ENCODE measurements at regions not wholly inside any gene's neighbourhood (a gene's known extent, or its start where the extent isn't known, plus 50 kb on each side); places are given as distances from the start of the nearest gene placed in this dataset.
"Not testable (repeated sequence)": the region's sequence is repeated elsewhere in the genome, so short reads cannot be mapped to it uniquely, and the experiment has no call there.

GRCh38 chr6:68025764-68026163, 609.3 kb upstream of the ADGRB3 start:
- no peak overlapping the region for H3K4me3 ChIP-seq (ENCODE audit: low read depth, low read length)
- no peak for DNase-seq (ENCODE audit: low read depth)
- TF ChIP-seq CTCF (IDR thresholded peaks at IDR 0.05; ENCODE audit: control insufficient read depth, extremely low read depth, insufficient read depth): no peak

- DNase-seq (ENCODE audit: low read depth): no peak
- no peak overlapping the region for H3K4me3 ChIP-seq (ENCODE audit: low read depth, low read length)
- no peak for TF ChIP-seq CTCF (IDR thresholded peaks at IDR 0.05; ENCODE audit: control insufficient read depth, extremely low read depth, insufficient read depth)
These were observed 610.4 kb upstream of the ADGRB3 start for GRCh38 chr6:68024570-68025269.

- not testable (repeated sequence) for H3K4me3 ChIP-seq (ENCODE audit: low read depth, low read length); DNase-seq (ENCODE audit: low read depth)
These were observed 612.1 kb upstream of the ADGRB3 start for GRCh38 chr6:68022968-68023367.

- no peak for TF ChIP-seq CTCF (IDR thresholded peaks at IDR 0.05; ENCODE audit: control insufficient read depth, extremely low read depth, insufficient read depth)
- no peak for DNase-seq (ENCODE audit: low read depth)
- H3K4me3 ChIP-seq (ENCODE audit: low read depth, low read length): no peak overlapping the region
These were observed 621.1 kb upstream of the ADGRB3 start for GRCh38 chr6:68013780-68014515.

GRCh38 chr6:68012822-68013221, 622.3 kb upstream of the ADGRB3 start:
- TF ChIP-seq CTCF (IDR thresholded peaks at IDR 0.05; ENCODE audit: control insufficient read depth, extremely low read depth, insufficient read depth): no peak
- no peak for DNase-seq (ENCODE audit: low read depth)
- H3K4me3 ChIP-seq (ENCODE audit: low read depth, low read length): no peak overlapping the region

- no peak for TF ChIP-seq CTCF (IDR thresholded peaks at IDR 0.05; ENCODE audit: control insufficient read depth, extremely low read depth, insufficient read depth)
- no peak overlapping the region for H3K4me3 ChIP-seq (ENCODE audit: low read depth, low read length)
- no peak for DNase-seq (ENCODE audit: low read depth)
These were observed 624.1 kb upstream of the ADGRB3 start for GRCh38 chr6:68010936-68011335.

- no peak overlapping the region for H3K4me3 ChIP-seq (ENCODE audit: low read depth, low read length)
These were observed 626.6 kb upstream of the ADGRB3 start for GRCh38 chr6:68008445-68008844.

More at GRCh38 chr6:68008445-68008844, 626.6 kb upstream of the ADGRB3 start:
- no peak for TF ChIP-seq CTCF (IDR thresholded peaks at IDR 0.05; ENCODE audit: control insufficient read depth, extremely low read depth, insufficient read depth)
- DNase-seq (ENCODE audit: low read depth): no peak

All from LNCaP clone FGC (cell line).